Muscle layer of duodenum (tissue), 2 donors: ENCODE measurements at regions not wholly inside any gene's neighbourhood (a gene's known extent, or its start where the extent isn't known, plus 50 kb on each side); places are given as distances from the start of the nearest gene placed in this dataset.

ENCODE experiments used
- H3K27ac ChIP-seq: one replicate; pipeline ENCODE4 v1.7.0; 2013; ENCODE audit warnings: mild to moderate bottlenecking, low read length
- H3K27me3 ChIP-seq: one replicate; pipeline ENCODE4 v1.7.0; 2013; ENCODE audit warnings: low read depth, mild to moderate bottlenecking, control low read depth, low read length
- H3K36me3 ChIP-seq, 2 donors: one replicate each; pipeline ENCODE4 v1.7.0; 2013; ENCODE audit warnings: low read length in 2 of 2, control low read depth in 1 of 2, mild to moderate bottlenecking in 1 of 2; ENCODE audit not compliant: insufficient read depth in 2 of 2, control insufficient read depth in 1 of 2
- H3K4me1 ChIP-seq, 2 donors: one replicate each; pipeline ENCODE4 v1.7.0; 2013; ENCODE audit warnings: low read length in 2 of 2, mild to moderate bottlenecking in 2 of 2, control low read depth in 1 of 2, moderate library complexity in 1 of 2; ENCODE audit not compliant: insufficient read depth in 2 of 2, control insufficient read depth in 1 of 2
- H3K4me3 ChIP-seq, 2 donors: one replicate each; pipeline ENCODE4 v1.7.0; 2013; ENCODE audit warnings: low read length in 2 of 2, low read depth in 1 of 2, mild to moderate bottlenecking in 1 of 2
- H3K9me3 ChIP-seq, 2 donors: one replicate each; pipeline ENCODE4 v1.7.0; 2013; ENCODE audit warnings: low read length in 2 of 2, control low read depth in 1 of 2, mild to moderate bottlenecking in 1 of 2; ENCODE audit not compliant: control insufficient read depth in 1 of 2
- donor health status: healthy.

GRCh38 chr4:108223313-108223712 is 54.6 kb upstream of the LEF1 start:
- H3K4me1 ChIP-seq = no peaks in the 10 kb centered on the region
- H3K27me3 ChIP-seq = no peaks in the 10 kb centered on the region
- H3K27ac ChIP-seq = no peak overlapping the region
- H3K4me3 ChIP-seq = no peak overlapping the region
- no peaks in the 10 kb centered on the region for H3K9me3 ChIP-seq
- H3K36me3 ChIP-seq = no peaks in the 10 kb centered on the region

- Histone ChIP-seq H3K4me3 (no peak overlapping the region), H3K27ac (no peak overlapping the region), H3K27me3 (no peaks in the 10 kb centered on the region), H3K4me1 (no peaks in the 10 kb centered on the region), H3K9me3 (no peaks in the 10 kb centered on the region), H3K36me3 (no peaks in the 10 kb centered on the region)
These were observed 51.3 kb upstream of the LEF1 start for GRCh38 chr4:108219998-108220397.
